Jurkat, Clone E6-1 (cell line): ENCODE measurements at regions not wholly inside any gene's neighbourhood (a gene's known extent, or its start where the extent isn't known, plus 50 kb on each side); places are given as distances from the start of the nearest gene placed in this dataset.
"Not testable (repeated sequence)": the region's sequence is repeated elsewhere in the genome, so short reads cannot be mapped to it uniquely, and the experiment has no call there.

Experiments used
- DNase-seq: peaks from one replicate; pipeline ENCODE4 v3.0.0-alpha.2; 2011; ENCODE audit warnings: low read depth, low spot score
- H3K4me3 ChIP-seq: 2 replicates; pipeline ENCODE4 v1.5.1; 2011; ENCODE audit warnings: mild to moderate bottlenecking, low read length, control low read depth, moderate library complexity

DNA sequence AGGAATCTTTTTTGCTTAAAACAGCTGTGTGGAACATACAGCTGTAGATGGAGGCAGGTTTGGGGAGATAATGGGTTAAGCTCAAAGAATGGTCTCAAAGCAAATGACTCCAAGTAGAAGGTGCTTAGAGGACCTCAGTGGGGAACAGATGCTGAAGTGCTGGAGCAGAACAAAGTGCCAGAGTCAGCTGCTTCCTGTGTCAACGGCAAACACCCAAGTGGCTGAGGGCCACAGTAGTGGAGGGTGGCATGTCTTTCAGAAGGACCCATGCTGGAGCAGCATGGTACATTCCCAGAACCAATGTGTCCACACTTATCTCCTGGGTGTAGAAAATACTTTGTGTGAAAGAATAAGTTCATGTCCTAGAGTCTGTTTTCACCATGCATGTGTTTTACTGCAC lies 197.5 kb downstream of the CCNG2 start:
- no peak overlapping the region for H3K4me3 ChIP-seq
- DNase-seq, result peak; percentile 40

DNA sequence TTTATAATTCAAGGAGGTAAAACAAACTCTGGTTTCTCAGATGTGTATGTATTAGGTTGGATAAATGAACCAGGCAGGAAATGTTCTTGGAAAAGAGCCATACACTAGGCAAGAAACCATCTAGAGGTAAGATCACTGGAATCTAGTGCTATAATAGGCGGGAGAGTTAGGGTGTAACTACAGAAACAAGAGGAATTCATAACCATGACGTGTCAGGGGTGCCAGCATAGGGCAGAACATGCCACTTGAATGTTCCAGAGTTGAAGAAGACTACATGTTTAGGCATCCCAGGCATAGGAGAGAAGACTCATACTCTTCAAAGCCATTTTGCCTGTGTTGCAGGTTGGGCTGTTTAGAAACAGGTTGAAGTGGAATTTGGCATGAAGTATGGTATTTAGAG lies 198.7 kb downstream of the CCNG2 start:
- no peak overlapping the region for H3K4me3 ChIP-seq
- no peak for DNase-seq

DNA sequence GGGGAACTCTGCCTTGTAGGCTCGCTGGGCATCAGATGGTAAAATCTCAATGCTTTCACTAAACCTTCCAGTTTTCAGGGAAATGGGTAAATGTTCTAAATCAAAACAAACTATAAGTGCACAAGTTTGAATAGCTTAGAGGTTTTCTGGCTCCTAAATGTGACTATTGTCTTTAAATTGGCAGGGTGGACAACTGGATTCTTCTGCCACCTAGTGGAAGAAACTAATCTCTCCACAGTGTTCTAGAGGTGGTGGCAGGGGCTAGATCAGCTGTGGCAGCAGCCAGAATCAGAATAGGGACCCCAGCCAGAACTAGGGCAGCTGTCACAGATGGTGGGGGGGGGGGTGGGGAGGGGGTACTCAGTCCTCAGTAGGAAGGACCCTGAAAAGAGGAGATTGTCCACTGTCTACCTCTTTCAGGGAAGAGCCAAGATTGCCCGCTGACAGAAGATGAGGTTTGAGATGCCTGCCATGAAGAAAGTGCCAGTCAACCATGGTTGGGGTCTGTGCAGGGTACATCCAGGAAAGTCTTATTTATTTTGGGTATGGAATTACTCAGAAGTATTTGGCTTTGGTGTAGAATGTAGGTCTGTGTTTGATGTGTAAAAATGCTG lies 201.4 kb downstream of the CCNG2 start:
- no peak for DNase-seq

DNA sequence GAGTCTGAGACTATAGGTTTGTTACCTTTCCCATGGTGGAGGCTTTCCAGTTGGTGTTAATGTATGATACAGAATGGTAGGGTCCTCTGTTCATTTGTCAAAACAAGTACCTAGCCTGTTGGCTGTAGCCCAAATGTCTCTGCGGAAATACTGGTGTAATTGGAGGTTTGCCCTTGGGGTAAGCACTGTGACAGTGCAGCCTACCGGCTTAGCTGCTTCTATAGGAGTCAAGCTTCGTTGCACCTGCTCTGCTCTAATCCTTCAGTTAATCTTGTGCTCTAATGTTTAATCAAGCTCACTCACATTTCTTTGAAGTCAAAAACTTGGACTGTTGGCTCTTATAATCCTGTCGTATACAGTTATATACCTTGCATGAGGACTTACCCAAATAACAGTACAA lies 203.4 kb downstream of the CCNG2 start:
- H3K4me3 ChIP-seq, result no peak overlapping the region
- DNase-seq, result peak; percentile 53

More for the DNA sequence above, 201.4 kb downstream of the CCNG2 start:
- H3K4me3 ChIP-seq, result no peak overlapping the region

DNA sequence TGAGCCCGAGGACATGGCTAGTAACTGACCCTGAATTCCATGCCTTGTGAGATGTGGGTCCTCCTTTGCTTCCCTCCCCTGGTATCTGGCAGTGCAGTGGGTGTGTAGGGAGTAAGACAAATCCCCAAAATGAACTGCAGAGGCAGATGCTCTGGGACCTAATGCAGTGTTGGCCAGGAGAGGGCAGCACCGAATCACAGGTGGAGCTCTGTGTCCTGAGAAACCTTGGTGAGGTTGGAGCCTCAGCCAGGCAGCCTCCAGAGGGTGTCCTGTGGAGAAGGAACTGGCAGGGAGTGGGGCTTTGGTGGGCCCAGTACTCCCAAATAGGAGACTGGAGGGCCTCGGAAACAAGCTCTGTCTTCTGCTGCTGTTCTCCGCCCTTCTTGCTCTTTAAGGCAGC lies 209.9 kb downstream of the CCNG2 start:
- not testable (repeated sequence) for H3K4me3 ChIP-seq, DNase-seq

DNA sequence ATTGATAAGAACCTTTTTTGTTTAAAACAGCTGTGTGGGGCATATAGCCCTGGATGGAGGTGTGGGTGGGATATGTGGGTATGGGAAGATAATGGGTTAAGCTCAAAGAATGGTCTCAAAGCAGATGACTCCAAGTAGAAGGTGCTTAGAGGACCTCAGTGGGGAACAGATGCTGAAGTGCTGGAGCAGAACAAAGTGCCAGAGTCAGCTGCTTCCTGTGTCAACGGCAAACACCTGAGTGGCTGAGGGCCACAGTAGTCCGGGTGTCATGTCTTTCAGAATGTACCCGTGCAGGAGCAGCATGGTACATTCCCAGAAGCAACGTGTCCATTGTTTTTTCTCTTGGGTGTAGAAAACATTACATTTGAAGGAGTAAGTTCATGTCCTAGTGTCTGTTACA lies 210.6 kb downstream of the CCNG2 start:
- H3K4me3 ChIP-seq, result no peak overlapping the region
- peak; percentile 38 for DNase-seq

DNA sequence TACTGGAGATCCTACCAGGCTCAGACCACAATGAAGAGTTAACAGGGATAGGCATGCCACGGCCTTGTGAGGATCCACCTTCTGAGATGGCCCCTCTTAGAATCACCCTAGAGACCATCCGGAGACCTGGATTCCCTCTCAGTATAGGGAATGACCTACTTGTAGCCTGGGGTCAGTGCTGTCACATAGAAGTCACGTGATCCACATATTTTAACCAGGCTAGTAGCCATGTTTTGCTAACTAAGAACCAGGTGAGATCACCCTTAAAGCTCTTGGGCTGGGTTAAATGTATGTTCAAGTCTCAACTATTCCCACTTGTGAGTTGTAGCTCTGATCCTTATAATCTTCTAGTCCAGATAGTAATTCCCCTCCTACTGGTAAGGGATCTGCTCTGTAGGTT lies 215.4 kb downstream of the CCNG2 start:
- DNase-seq, result no peak
- H3K4me3 ChIP-seq, result no peak overlapping the region

DNA sequence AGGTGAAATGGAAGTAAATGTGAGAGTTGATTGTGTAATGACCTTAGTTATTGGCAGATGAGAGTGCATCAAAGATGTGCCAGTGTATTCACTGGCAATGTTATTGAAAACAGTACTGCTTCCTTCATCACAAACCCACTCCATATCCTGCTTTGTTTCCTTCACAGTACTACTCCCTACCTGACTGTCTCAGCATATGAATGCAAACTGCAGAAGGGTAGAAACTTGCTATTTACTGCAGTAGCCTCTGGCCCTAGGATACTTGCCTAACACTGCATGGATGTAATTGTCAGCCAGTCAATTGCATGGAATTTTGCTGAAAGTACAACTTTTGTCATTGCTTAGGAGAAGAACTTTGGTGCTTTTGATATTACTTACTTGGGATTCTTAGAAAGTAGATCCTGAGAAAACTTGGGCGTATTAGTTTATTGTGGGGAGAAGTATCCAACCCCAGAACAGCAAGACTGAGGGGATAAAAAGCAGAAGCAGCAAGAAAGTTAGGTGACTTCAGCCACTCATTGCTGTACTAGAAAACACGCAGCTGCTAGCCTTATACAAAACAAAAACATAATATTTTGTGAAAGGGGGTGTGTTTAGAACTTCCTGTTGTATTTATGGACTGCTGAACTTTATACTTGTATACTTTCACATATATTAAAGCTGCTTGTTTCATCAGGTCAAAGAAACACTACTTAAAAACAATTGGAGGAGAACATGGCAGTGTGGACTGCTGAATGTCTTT lies 219.0 kb downstream of the CCNG2 start:
- H3K4me3 ChIP-seq, result no peak overlapping the region
- DNase-seq, result no peak

DNA sequence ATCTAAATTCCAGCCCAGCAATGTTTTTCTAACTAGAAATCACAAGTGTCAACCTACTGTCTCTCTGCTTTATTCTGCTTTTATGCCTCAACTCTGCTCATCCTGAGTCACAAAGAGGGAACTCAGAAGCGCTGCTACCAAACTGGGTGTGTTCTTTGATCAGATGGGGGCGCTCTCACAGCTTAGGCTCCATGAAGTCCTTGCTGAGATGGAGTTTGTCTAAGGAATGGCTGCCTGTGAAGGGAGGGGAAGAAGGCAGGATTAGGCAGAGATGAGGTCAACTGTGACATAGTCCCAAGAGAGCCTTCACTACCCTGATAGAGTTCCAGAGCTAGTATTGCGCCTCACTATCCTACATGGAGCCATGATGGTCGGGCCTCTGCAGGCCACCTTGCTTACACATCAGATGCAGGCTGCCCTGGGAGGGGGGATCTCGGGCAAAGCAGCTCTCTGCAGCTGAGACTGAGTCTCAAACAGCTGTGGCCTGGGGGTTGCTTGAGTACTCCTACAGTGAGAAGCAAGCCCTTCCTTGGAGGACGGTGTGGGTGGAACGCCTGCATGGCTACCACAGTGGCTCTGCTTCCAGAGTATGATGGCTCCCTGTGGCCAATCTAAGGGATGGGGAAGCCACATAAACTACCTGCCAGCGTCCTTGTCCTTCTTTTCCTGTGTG lies 219.9 kb downstream of the CCNG2 start:
- DNase-seq, result no peak
- no peak overlapping the region for H3K4me3 ChIP-seq

DNA sequence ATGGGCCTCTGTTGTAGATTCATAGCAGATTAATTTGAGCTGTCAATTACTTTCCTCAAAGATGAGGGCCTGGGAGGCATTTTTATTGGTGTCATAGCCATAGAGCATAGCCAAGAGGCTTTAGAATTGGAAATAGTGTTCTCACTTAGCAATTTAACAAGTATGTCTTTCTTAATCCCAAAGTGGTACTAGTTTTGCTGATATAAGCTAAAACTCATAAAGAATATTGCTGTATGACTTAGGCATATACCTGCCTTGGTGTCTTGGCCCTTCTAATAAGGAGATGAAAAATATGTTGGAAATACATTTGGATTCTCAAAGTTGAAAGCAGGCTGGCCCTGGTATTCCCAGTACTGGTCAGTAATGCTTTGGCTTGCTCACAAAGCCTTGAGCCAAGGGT lies 221.5 kb upstream of the CXCL13 start:
- no peak for DNase-seq
- no peak overlapping the region for H3K4me3 ChIP-seq

DNA sequence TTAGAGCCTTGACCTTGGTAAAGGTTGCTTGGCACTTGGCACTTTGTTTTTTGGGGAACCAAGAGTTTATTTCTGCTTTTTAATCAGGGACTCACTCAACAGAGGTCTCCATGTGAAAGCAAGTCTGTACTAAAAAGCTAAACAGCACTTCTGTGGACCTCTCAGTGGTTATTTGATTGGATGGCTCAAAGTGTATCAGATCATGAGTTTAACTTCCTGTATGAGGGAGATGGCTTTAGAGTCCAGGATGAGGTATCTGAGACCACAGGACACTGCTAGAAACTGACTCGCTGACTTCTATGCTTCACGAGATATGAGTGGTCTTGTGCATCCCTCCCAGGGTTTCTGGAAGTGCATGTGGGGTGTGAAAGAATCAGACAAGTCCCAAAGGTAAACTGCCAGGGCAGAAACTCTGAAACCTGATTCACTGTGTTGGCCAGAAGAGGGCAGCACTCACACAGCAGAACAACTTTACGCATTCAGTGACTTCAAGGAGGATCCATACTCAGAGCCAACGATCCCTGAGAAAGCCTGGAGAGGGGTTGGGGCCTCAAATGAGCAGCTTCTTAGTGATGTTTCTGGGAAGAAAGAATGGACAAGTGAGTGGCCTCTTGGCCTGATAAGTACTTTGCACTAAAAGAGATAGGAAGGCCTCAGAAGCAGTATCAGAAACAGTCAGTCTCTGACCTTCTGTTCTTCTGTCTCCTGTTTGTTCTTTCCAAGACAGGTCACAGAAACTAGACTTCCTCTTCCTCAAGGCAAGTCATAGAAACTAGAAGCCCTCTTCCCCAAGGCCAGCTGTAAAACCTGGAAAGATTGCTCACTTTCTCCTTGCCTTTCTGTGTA lies 220.3 kb upstream of the CXCL13 start:
- peak; percentile 55 for DNase-seq

DNA sequence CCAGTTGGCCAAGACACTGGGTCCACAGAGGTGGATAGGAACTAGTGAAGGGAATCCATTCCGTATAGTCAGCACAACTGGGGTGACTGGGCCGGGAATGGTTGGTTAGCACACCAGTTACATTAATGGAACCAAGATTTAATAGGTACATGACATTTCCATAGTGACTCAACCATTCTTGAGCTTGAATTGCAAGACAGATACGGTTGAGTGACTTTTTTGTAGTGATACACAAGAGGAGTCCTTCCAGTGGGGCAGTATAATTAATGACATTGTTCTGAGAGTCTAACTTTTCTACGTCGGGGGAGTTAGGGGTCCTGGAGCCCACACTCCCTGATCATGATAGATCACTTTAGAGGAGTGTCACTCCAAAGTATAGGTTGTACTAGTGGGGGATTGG lies 211.6 kb upstream of the CXCL13 start:
- DNase-seq, result no peak
- no peak overlapping the region for H3K4me3 ChIP-seq

More for the DNA sequence above, 220.3 kb upstream of the CXCL13 start:
- no peak overlapping the region for H3K4me3 ChIP-seq

DNA sequence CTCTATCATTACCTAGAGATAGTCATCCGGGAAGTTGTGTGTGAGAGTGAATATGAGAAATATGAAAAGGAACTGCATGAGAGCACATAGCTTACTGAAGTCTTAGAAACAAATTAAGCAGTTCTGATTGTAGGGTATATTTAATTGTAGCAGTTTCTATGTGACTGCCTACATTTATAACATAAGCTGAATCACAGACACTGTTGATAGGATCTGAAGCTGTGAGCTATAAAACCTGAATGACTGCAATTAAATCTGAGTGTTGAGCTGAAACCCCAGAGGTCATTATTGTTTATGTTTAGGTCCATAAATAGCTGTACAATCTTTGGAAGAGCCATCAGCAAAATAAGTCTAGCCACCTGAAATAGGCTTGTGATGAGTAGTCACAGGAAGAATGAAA lies 210.1 kb upstream of the CXCL13 start:
- DNase-seq, result no peak
- no peak overlapping the region for H3K4me3 ChIP-seq

DNA sequence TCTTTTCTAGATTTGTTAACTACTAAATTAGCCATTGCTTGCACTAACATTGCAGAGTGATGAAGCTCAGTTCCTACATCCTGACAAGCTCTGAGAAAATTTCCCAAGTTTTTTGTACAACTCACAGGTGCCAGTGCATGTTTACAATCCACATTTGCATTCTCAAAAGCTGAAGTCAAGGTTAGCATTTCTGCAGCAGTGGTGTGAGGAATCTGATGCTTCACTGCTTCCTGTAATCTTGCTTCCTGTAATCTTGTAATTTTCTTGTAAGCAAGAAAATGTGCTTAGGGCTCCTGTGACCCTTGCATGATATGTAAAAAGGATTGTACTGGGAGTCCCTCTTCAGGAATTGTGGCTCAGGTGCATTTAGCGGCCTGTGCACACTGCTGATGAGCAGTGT lies 207.4 kb upstream of the CXCL13 start:
- no peak for DNase-seq
- no peak overlapping the region for H3K4me3 ChIP-seq

DNA sequence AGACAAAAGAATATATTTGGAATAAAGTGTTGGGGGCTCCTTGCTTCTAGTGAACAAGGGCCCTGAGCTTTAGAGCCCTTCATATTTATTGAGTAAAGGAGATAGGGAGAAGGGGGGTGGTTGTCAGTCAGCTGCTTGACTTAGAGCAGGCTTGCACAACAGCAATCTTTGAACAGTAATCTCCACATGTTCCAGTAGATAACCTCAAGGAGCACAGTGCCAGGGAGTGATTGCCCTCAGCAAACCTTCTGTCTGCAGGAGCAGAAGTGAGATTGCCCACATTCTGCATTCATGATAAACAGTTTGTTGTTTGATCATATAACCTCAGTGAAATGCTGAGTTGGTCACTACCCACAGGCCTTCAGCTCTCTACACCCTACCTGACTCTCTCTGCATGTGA lies 205.8 kb upstream of the CXCL13 start:
- H3K4me3 ChIP-seq, result no peak overlapping the region
- no peak for DNase-seq

DNA sequence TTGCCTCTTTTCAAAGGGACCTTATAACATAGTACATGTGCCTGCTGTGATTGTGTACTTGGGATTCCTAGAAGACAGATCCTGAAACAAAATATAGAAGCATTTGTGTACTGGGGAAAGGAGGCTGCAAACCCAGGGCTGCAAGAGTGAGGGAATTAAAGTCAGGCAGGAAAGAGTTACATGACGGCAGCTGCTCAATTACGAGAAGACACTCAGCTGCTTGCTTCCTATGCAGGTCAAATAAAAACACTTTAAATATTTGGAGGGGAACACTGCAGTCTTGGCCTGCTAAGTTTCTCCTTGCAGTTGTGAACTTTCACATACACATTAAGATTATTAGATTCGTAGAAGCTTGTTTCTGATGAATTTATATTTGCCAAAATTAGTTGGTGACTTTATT lies 191.9 kb upstream of the CXCL13 start:
- DNase-seq, result no peak
- no peak overlapping the region for H3K4me3 ChIP-seq

DNA sequence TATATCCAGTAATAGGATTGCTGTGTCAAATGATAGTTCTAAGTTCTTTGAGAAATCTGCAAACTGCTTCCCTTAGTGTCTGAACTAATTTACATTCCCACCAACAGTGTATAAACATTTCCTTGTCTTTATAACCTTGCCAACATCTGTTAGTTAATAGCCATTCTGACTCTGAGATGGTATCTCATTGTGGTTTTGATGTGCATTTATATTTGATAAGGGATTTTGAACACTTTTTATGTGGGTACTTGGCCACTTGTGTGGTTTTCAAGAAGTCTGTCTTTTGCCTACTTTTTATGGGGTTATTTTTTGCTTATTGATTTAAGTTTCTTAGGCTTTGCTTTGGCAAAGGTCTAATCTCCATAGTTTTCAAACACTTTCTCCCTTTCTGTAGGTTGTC lies 189.9 kb upstream of the CXCL13 start:
- peak; percentile 15 for DNase-seq
- no peak overlapping the region for H3K4me3 ChIP-seq

DNA sequence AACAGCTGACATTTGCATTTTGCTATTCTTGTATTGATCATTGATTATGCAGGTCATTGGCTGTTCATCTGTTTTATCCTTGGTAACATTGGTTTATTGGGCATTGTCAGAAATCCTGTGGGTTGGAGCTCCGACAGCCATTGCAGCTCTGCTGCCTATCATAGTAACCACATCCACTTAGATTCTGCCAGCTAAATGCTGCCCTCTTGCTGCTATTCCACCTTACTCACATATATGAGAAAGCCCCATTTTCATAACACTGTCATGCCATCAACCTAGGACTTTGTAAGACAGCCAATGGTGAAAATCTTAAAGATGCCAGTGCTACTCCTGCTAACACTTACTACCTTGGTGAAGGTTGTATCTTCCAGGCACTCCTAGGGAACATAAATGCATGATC lies 187.3 kb upstream of the CXCL13 start:
- H3K4me3 ChIP-seq, result no peak overlapping the region
- peak; percentile 53 for DNase-seq

DNA sequence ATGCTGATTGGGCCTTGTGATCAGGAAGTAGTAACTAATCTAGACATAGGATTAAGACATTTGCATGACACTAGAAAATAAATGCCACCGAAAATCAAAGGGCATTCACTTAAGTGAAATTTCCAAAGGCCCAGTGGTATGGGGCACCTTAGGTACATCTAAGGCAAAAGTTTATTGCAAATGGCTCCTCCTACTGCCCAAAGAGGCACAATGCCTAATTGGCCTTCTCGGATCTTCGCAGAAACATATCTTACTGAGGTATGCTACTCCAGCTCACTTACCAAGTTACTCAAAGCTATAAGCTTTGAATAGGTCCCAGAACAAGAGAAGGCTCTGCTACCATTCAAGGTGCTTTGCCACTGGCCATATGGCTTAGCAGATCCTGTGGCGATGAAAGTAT lies 174.8 kb upstream of the CXCL13 start:
- H3K4me3 ChIP-seq, result no peak overlapping the region
- DNase-seq, result no peak

DNA sequence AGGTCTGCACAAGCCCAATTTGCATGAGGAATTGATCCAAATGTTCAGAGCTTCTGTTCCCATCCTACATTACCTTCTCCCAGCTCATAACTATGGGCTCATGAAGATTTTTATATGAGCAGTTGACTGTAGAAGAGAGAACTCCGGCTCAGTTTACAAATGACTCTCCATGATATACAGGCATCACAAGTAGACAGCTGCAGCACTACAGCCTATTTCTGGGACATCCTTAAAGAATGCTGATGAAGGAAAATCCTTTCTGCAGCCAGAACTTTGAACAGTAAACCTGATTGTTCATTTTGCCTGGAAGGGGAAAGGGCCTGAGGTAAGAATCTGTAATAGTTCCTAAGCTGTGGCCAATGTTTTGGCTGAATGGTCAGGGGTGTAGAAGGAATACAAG lies 174.1 kb upstream of the CXCL13 start:
- no peak overlapping the region for H3K4me3 ChIP-seq
- no peak for DNase-seq
